Memory B cell (primary cell): ENCODE measurements at regions not wholly inside any gene's neighbourhood (a gene's known extent, or its start where the extent isn't known, plus 50 kb on each side); places are given as distances from the start of the nearest gene placed in this dataset.

ENCODE experiments used
- ATAC-seq: fragments of 150-1000 bp; cut with Tn5 transposase; 2 replicates; pipeline ENCODE4 v1.10.0; 2021; ENCODE audit warnings: low read depth, mild to moderate bottlenecking, moderate library complexity
- DNase-seq, 2 donors: peaks; one replicate each; pipeline ENCODE4 v3.0.0; 2022; ENCODE audit warnings: low spot score in 2 of 2
- H3K27ac Mint-ChIP-seq: one replicate; pipeline ENCODE4 v1.8.0; 2022; ENCODE audit warnings: mild to moderate bottlenecking, moderate library complexity, mixed read lengths
- H3K27me3 Mint-ChIP-seq: one replicate; pipeline ENCODE4 v1.8.0; 2022; ENCODE audit warnings: mixed read lengths
- H3K36me3 Mint-ChIP-seq: one replicate; pipeline ENCODE4 v1.8.0; 2022; ENCODE audit warnings: mild to moderate bottlenecking, mixed read lengths
- H3K4me1 Mint-ChIP-seq: one replicate; pipeline ENCODE4 v1.8.0; 2022; ENCODE audit warnings: mixed read lengths
- H3K4me3 Mint-ChIP-seq: one replicate; pipeline ENCODE4 v1.8.0; 2022; ENCODE audit warnings: mild to moderate bottlenecking, moderate library complexity, mixed read lengths
- H3K9me3 Mint-ChIP-seq: one replicate; pipeline ENCODE4 v1.8.0; 2022; ENCODE audit warnings: mixed read lengths

- Mint-ChIP-seq H3K36me3 (no peaks in the 10 kb centered on the region), H3K27ac (no peak overlapping the region), H3K4me1 (no peaks in the 10 kb centered on the region), H3K27me3 (no peaks in the 10 kb centered on the region), H3K9me3 (no peaks in the 10 kb centered on the region), H3K4me3 (no peak overlapping the region)
- ATAC-seq (no peak), DNase-seq (no peak)
Measured at GRCh38 chr3:25143356-25144025, 284.6 kb upstream of the RARB start.

DNA sequence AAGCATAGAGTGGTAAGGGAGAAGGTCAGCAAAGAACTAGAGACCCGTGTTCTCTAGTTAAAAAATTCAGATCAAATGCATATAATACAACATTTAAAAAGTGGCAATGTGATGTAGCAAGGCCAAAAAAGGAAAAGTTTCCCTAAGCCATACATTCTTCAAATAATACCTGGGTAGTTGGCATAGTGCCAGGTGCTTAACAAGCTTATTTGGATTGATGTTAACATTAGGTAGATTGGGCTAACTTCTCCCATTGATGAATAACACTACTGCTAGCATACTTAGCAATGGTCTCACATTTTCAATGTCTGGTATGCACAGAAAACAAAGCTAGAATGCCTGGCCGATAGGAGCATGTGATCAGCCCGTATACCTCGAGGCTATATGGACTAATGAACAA is 283.6 kb upstream of the RARB start:
- no peak for ATAC-seq
- no peaks in the 10 kb centered on the region for H3K4me1 Mint-ChIP-seq
- no peak overlapping the region for H3K4me3 Mint-ChIP-seq

GRCh38 chr3:25145176-25145575 is 282.9 kb upstream of the RARB start:
- no peaks in the 10 kb centered on the region for H3K36me3 Mint-ChIP-seq
- DNase-seq = no peak
- no peak overlapping the region for H3K27ac Mint-ChIP-seq
- H3K9me3 Mint-ChIP-seq = no peaks in the 10 kb centered on the region
- ATAC-seq = no peak
- no peaks in the 10 kb centered on the region for H3K4me1 Mint-ChIP-seq
- no peak overlapping the region for H3K4me3 Mint-ChIP-seq
- H3K27me3 Mint-ChIP-seq = no peaks in the 10 kb centered on the region

More for the DNA sequence above, 283.6 kb upstream of the RARB start:
- DNase-seq = no peak
- Mint-ChIP-seq H3K27me3 (no peaks in the 10 kb centered on the region), H3K9me3 (no peaks in the 10 kb centered on the region), H3K27ac (no peak overlapping the region), H3K36me3 (no peaks in the 10 kb centered on the region)

DNA sequence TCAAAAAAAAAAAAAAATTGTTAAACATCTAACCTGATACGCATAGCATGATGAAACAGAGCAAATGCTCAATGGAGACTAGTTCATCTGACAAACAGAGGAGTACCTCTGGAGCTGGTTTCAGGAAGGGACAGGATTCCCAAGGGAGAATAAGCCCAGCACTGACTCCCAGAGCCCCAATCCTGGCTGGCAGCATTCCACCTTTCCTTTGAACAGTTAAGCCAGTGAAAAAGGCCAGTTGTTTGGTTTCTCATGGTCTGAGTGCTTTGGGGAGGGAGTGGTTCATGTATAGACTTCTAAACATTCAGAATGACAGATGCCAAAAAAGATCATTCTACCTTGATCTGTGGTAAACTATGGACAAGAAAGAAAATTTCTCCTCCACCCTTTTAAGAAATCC is 277.9 kb upstream of the RARB start:
- no peaks in the 10 kb centered on the region for H3K36me3 Mint-ChIP-seq
- H3K9me3 Mint-ChIP-seq = no peaks in the 10 kb centered on the region

DNA sequence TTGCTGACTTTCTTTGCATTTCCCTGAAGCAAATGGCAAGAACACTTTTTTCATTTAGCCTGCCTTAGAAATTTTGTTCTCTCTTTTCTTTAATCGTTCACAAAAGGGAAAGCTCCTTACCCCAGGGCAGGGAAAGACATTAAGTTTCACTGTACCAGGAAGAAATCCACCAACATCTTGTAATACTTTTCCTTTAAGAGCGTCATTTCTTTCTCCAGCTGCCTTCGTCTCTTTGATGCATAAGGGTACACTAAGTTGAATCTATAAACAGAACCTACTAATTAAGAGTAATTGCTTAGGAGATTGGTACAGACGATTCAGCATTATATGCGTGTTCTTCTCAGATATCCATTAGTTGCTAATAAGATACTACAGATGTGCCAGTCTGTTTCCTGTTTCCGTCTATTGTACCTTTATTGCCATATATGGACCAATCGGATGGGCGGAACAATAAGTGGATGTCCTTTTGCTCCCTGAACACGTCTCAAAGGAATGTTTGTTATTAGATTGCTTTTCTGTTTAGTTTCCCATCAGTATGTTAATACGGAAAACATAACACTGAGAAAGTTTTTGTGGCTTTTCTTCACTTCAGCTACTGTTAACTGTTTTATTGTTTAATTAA is 276.7 kb upstream of the RARB start:
- H3K4me1 Mint-ChIP-seq = no peaks in the 10 kb centered on the region
- no peak for ATAC-seq
- H3K27ac Mint-ChIP-seq = no peak overlapping the region
- H3K9me3 Mint-ChIP-seq = no peaks in the 10 kb centered on the region
- no peaks in the 10 kb centered on the region for H3K27me3 Mint-ChIP-seq
- H3K36me3 Mint-ChIP-seq = no peaks in the 10 kb centered on the region
- no peak for DNase-seq
- no peak overlapping the region for H3K4me3 Mint-ChIP-seq

More for the DNA sequence above, 277.9 kb upstream of the RARB start:
- ATAC-seq (no peak), DNase-seq (no peak)
- H3K27ac Mint-ChIP-seq = no peak overlapping the region
- H3K27me3 Mint-ChIP-seq = no peaks in the 10 kb centered on the region
- no peaks in the 10 kb centered on the region for H3K4me1 Mint-ChIP-seq
- H3K4me3 Mint-ChIP-seq = no peak overlapping the region

GRCh38 chr3:25151903-25152295 is 276.2 kb upstream of the RARB start:
- Mint-ChIP-seq H3K27me3 (no peaks in the 10 kb centered on the region), H3K4me3 (no peak overlapping the region), H3K9me3 (no peaks in the 10 kb centered on the region), H3K36me3 (no peaks in the 10 kb centered on the region), H3K4me1 (no peaks in the 10 kb centered on the region), H3K27ac (no peak overlapping the region)
- DNase-seq (no peak), ATAC-seq (no peak)

DNA sequence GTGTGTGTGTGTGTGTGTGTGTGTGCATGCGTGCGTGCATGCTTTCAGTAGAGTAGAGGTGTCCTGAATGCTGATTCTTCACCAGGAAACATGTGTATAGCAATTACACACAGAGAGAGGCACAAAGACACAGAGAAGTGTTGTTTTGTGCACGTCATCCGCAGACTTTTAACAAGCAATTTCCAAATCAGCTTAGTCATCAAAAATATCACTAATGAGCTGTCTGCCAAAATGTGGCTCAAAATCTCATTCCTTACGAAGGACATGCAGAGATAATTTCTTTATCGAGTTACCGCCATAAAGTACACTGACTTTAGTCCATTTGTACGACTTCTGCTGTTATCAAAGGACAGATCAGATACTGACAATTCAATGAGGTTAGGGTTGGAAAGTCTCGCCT is 274.9 kb upstream of the RARB start:
- Mint-ChIP-seq H3K9me3 (no peaks in the 10 kb centered on the region), H3K4me3 (no peak overlapping the region), H3K36me3 (no peaks in the 10 kb centered on the region), H3K27me3 (no peaks in the 10 kb centered on the region), H3K27ac (no peak overlapping the region), H3K4me1 (no peaks in the 10 kb centered on the region)
- DNase-seq (no peak), ATAC-seq (no peak)

DNA sequence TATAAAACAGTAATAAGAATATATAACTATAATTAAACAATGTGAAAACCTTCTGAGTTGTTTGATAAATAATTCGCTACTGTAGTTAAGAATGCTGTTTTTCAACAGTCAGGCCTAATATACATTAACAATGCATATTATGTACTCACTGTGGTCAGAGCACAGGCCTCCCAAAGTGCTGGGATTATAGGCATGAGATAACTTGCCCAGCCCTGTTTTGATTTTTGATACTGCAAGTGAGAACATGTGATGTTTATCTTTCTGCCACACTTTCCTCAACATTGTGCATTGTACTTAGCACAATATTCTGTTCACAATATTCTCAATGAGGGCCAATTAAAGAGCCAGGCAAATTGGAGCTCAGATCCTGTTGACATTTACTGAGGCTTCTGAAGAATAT is 274.5 kb upstream of the RARB start:
- no peaks in the 10 kb centered on the region for H3K36me3 Mint-ChIP-seq
- no peak overlapping the region for H3K27ac Mint-ChIP-seq
- H3K4me1 Mint-ChIP-seq = no peaks in the 10 kb centered on the region
- ATAC-seq (no peak), DNase-seq (no peak)
- H3K27me3 Mint-ChIP-seq = no peaks in the 10 kb centered on the region
- H3K4me3 Mint-ChIP-seq = no peak overlapping the region
- H3K9me3 Mint-ChIP-seq = no peaks in the 10 kb centered on the region

GRCh38 chr3:25155652-25156471 is 272.2 kb upstream of the RARB start:
- Mint-ChIP-seq H3K4me1 (no peaks in the 10 kb centered on the region), H3K9me3 (no peaks in the 10 kb centered on the region), H3K27ac (no peak overlapping the region), H3K27me3 (no peaks in the 10 kb centered on the region), H3K4me3 (no peak overlapping the region), H3K36me3 (no peaks in the 10 kb centered on the region)
- no peak for ATAC-seq
- DNase-seq = no peak

GRCh38 chr3:25156626-25157025 is 271.4 kb upstream of the RARB start:
- Mint-ChIP-seq H3K27ac (no peak overlapping the region), H3K27me3 (no peaks in the 10 kb centered on the region), H3K36me3 (no peaks in the 10 kb centered on the region), H3K9me3 (no peaks in the 10 kb centered on the region), H3K4me3 (no peak overlapping the region), H3K4me1 (no peaks in the 10 kb centered on the region)
- no peak for ATAC-seq
- DNase-seq = no peak

DNA sequence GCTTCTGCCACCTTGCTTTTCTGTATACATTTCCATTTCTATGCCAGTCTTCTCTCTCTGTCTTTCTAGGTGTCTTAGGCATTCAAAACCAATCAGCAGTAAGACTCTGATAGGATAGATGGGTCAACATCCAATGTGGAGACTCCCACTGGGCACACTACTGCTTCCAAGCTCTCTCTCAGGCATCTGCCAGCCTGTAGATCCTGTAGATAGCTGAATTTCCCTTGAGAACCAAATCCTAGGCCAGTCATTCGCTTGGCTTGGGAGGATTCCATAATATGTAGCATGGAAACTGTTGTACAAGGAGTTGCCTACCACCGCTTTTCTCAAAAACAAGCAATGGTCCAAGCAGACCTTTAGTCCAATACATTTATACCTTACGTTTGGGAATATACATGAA is 262.8 kb upstream of the RARB start:
- no peaks in the 10 kb centered on the region for H3K36me3 Mint-ChIP-seq

GRCh38 chr3:25166016-25166415 is 262.0 kb upstream of the RARB start:
- Mint-ChIP-seq H3K4me1 (no peaks in the 10 kb centered on the region), H3K27me3 (no peaks in the 10 kb centered on the region), H3K27ac (no peak overlapping the region), H3K36me3 (no peaks in the 10 kb centered on the region), H3K4me3 (no peak overlapping the region), H3K9me3 (peaks cover 7% of the 10 kb centered on the region)
- DNase-seq = no peak
- ATAC-seq = no peak

More for the DNA sequence above, 262.8 kb upstream of the RARB start:
- H3K4me3 Mint-ChIP-seq = no peak overlapping the region
- DNase-seq (no peak), ATAC-seq (no peak)
- no peaks in the 10 kb centered on the region for H3K27me3 Mint-ChIP-seq
- H3K4me1 Mint-ChIP-seq = no peaks in the 10 kb centered on the region
- no peak overlapping the region for H3K27ac Mint-ChIP-seq
- H3K9me3 Mint-ChIP-seq = peaks cover 7% of the 10 kb centered on the region

GRCh38 chr3:25169151-25169550 is 258.9 kb upstream of the RARB start:
- H3K4me3 Mint-ChIP-seq = no peak overlapping the region
- no peaks in the 10 kb centered on the region for H3K36me3 Mint-ChIP-seq
- no peak for DNase-seq
- H3K9me3 Mint-ChIP-seq = peaks cover 10% of the 10 kb centered on the region
- H3K27me3 Mint-ChIP-seq = no peaks in the 10 kb centered on the region
- H3K4me1 Mint-ChIP-seq = no peaks in the 10 kb centered on the region
- H3K27ac Mint-ChIP-seq = no peak overlapping the region
- ATAC-seq = no peak

DNA sequence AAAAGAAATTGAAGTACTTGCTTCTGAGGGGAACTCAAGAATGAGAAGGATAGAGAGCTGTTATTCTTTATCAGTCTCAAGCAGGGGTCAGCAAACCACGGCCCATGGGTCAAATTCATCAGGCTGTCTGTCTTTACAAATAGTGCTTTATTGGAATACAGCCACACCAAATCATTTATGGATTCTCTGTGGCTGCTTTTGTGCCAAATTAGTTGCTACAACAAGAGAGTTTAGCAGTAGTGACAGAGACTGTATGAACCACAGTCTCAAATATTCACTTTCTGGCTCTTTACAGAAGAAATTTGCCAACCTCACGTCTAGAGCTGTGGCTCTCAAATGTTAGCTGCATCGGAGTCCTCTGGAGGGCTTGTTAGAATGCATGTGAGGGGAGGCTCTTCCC is 258.0 kb upstream of the RARB start:
- no peak overlapping the region for H3K4me3 Mint-ChIP-seq
- H3K36me3 Mint-ChIP-seq = no peaks in the 10 kb centered on the region
- DNase-seq = no peak
- ATAC-seq = no peak
- H3K9me3 Mint-ChIP-seq = peaks cover 10% of the 10 kb centered on the region
- no peaks in the 10 kb centered on the region for H3K4me1 Mint-ChIP-seq
- H3K27ac Mint-ChIP-seq = no peak overlapping the region
- no peaks in the 10 kb centered on the region for H3K27me3 Mint-ChIP-seq
